A673 (cell line): ENCODE measurements at regions not wholly inside any gene's neighbourhood (a gene's known extent, or its start where the extent isn't known, plus 50 kb on each side); places are given as distances from the start of the nearest gene placed in this dataset.
"Not testable (repeated sequence)": the region's sequence is repeated elsewhere in the genome, so short reads cannot be mapped to it uniquely, and the experiment has no call there.

Source experiments
- BruUV-seq: library from RNA; stranded (reverse); fragments of 400-500 nt; replicated peaks from 2 replicates; lab custom pipeline; 2021; lab: Mats Ljungman, UMichigan
- CTCF ChIA-PET: fragments of 300-600 bp; sonication (Branson Sonifier 250); formaldehyde crosslinking; loops from one replicate; lab custom pipeline; 2022; ENCODE audit warnings: antibody characterized with exemption; lab: Charles Lee
- POLR2A ChIA-PET: fragments of 300-600 bp; sonication (Branson Sonifier 250); formaldehyde crosslinking; loops from one replicate; lab custom pipeline; 2022; ENCODE audit warnings: antibody characterized with exemption; ENCODE audit not compliant: low non-redundant PET; lab: Charles Lee
- DNase-seq: peaks from one replicate; pipeline ENCODE4 v3.0.0-alpha.2; 2015; ENCODE audit warnings: low spot score
- H3K27ac ChIP-seq: fragments of 200-600 bp; sonication (generic); 2 replicates; pipeline ENCODE4 v1.5.1; 2016; ENCODE audit warnings: mixed run types, low read depth, mild to moderate bottlenecking, mixed read lengths, antibody characterized with exemption, low read length; ENCODE audit not compliant: poor library complexity, severe bottlenecking
- H3K27me3 ChIP-seq: fragments of 200-600 bp; sonication (generic); replicated peaks from 2 replicates; pipeline ENCODE4 v1.6.1; 2017; ENCODE audit warnings: mixed run types, low read depth, mild to moderate bottlenecking, mixed read lengths, antibody characterized with exemption, low read length; ENCODE audit not compliant: insufficient read depth, poor library complexity
- H3K36me3 ChIP-seq: fragments of 200-600 bp; sonication (generic); 2 replicates; pipeline ENCODE4 v1.6.1; 2016; ENCODE audit warnings: mixed run types, mild to moderate bottlenecking, mixed read lengths, antibody characterized with exemption, low read length; ENCODE audit not compliant: insufficient read depth, poor library complexity, severe bottlenecking
- H3K4me1 ChIP-seq: fragments of 200-600 bp; sonication (generic); 2 replicates; pipeline ENCODE4 v1.6.1; 2017; ENCODE audit warnings: mixed run types, mild to moderate bottlenecking, mixed read lengths, antibody characterized with exemption, low read length; ENCODE audit not compliant: insufficient read depth, poor library complexity, severe bottlenecking
- H3K4me3 ChIP-seq: fragments of 200-600 bp; sonication (generic); 2 replicates; pipeline ENCODE4 v1.5.1; 2016; ENCODE audit warnings: low read depth, mixed run types, mild to moderate bottlenecking, mixed read lengths, low read length; ENCODE audit not compliant: poor library complexity, severe bottlenecking
- H3K9me3 ChIP-seq: fragments of 200-600 bp; sonication (generic); 2 replicates; pipeline ENCODE4 v1.6.1; 2016; ENCODE audit warnings: mixed run types, low read depth, mild to moderate bottlenecking, mixed read lengths, antibody characterized with exemption, low read length; ENCODE audit not compliant: poor library complexity, severe bottlenecking
- CTCF ChIP-seq: fragments of 300-800, 200-600 bp; sonication (generic); conservative IDR thresholded peaks from 2 replicates; pipeline ENCODE4 v1.5.1; 2017; ENCODE audit warnings: low read depth, mild to moderate bottlenecking, antibody characterized with exemption, low read length, moderate library complexity, mixed read lengths
- EZH2 ChIP-seq: fragments of 200-600 bp; sonication (generic); IDR thresholded peaks from 2 replicates; pipeline ENCODE4 v1.6.1; 2017; ENCODE audit warnings: borderline replicate concordance, low read depth, mild to moderate bottlenecking, mixed read lengths, antibody characterized with exemption, low read length; ENCODE audit not compliant: poor library complexity, severe bottlenecking
- intact Hi-C: fragments of 100-400 bp; cut with micrococcal nuclease; formaldehyde crosslinking; loops from one replicate; pipeline ENCODE4 v1.10.0; 2022; ENCODE audit not compliant: unreplicated experiment

GRCh38 chr1:215444715-215445414 lies 122.2 kb upstream of the KCTD3 start:
- ChIA-PET POLR2A (no interaction called here), CTCF (no interaction called here)
- H3K36me3 ChIP-seq = no peaks in the 10 kb centered on the region
- no peak overlapping the region for H3K4me3 ChIP-seq
- no peaks in the 10 kb centered on the region for H3K9me3 ChIP-seq
- no TSS peak for BruUV-seq
- no peaks in the 10 kb centered on the region for H3K27me3 ChIP-seq
- TF ChIP-seq CTCF (no peak), EZH2 (no peak)
- no peak for DNase-seq
- H3K4me1 ChIP-seq = no peaks in the 10 kb centered on the region
- no peak overlapping the region for H3K27ac ChIP-seq
- intact Hi-C loops = no loop called here

GRCh38 chr1:215448014-215448413 lies 119.1 kb upstream of the KCTD3 start:
- H3K36me3 ChIP-seq, CTCF ChIA-PET, H3K27ac ChIP-seq, H3K4me1 ChIP-seq, intact Hi-C loops, H3K9me3 ChIP-seq, BruUV-seq, POLR2A ChIA-PET, DNase-seq, H3K4me3 ChIP-seq: not testable (repeated sequence)
- peaks cover 11% of the 10 kb centered on the region for H3K27me3 ChIP-seq

GRCh38 chr1:215449147-215449546 lies 118.0 kb upstream of the KCTD3 start:
- H3K4me1 ChIP-seq, H3K4me3 ChIP-seq, H3K36me3 ChIP-seq, CTCF ChIA-PET, H3K9me3 ChIP-seq, POLR2A ChIA-PET, intact Hi-C loops, H3K27ac ChIP-seq, DNase-seq, BruUV-seq: not testable (repeated sequence)
- H3K27me3 ChIP-seq = peaks cover 22% of the 10 kb centered on the region

GRCh38 chr1:215453440-215453839 lies 113.7 kb upstream of the KCTD3 start:
- H3K36me3 ChIP-seq = no peaks in the 10 kb centered on the region
- no peaks in the 10 kb centered on the region for H3K9me3 ChIP-seq
- POLR2A ChIA-PET = no interaction called here
- TF ChIP-seq EZH2 (no peak), CTCF (no peak)
- H3K27ac ChIP-seq = no peak overlapping the region
- CTCF ChIA-PET = no interaction called here
- BruUV-seq = no TSS peak
- peaks cover 53% of the 10 kb centered on the region for H3K27me3 ChIP-seq
- H3K4me1 ChIP-seq = no peaks in the 10 kb centered on the region
- no peak overlapping the region for H3K4me3 ChIP-seq
- no peak for DNase-seq
- intact Hi-C loops = no loop called here
